ENCODE measurements at regions not wholly inside any gene's neighbourhood (a gene's known extent, or its start where the extent isn't known, plus 50 kb on each side); places are given as distances from the start of the nearest gene placed in this dataset.

GRCh38 chr3:147129665-147130064, 276.7 kb downstream of the ZIC4 start:
- intact Hi-C loops (cut with micrococcal nuclease; ENCODE audit: unreplicated experiment) (no loop called here), in situ Hi-C loops (cut with MboI) (no loop called here)
- Histone ChIP-seq H3K27me3 (replicated peaks in 1 of 2; ENCODE audit: control insufficient read depth in 2 of 2, insufficient read depth in 2 of 2, low read length in 1 of 2) (no peaks in the 10 kb centered on the region), H4K20me1 (ENCODE audit: control insufficient read depth, insufficient read depth) (no peaks in the 10 kb centered on the region), H3K36me3 (ENCODE audit: control insufficient read depth in 2 of 2, insufficient read depth in 2 of 2, low read length in 1 of 2) (no peaks in the 10 kb centered on the region), H3K4me3 (no peak overlapping the region), H3K79me2 (ENCODE audit: control insufficient read depth, insufficient read depth, low read length) (no peaks in the 10 kb centered on the region), H3K27ac (ENCODE audit: control insufficient read depth, insufficient read depth) (no peak overlapping the region), H3K4me1 (ENCODE audit: control insufficient read depth, insufficient read depth, low read length) (no peaks in the 10 kb centered on the region), H3K4me2 (ENCODE audit: control insufficient read depth, insufficient read depth) (no peak overlapping the region), H2AFZ (ENCODE audit: control insufficient read depth, low read depth, low read length) (no peak overlapping the region), H3K9ac (ENCODE audit: control insufficient read depth, insufficient read depth, low read length) (no peak overlapping the region), H3K9me3 (replicated peaks; ENCODE audit: control insufficient read depth, insufficient read depth, low read length) (no peaks in the 10 kb centered on the region)
- 27% methylated on average over 8 of the region's 8 CpGs for WGBS (ENCODE audit: insufficient coverage, insufficient replicate concordance, low lambda C conversion rate, missing lambda C conversion rate)
- SMC1A ChIA-PET (ENCODE audit: uncharacterized antibody, unreplicated experiment) = interaction anchor here (0.8 kb wide), 1 partner anchor 9 kb away, joined by 5 read pairs; no protein-coding TSS in a partner anchor
- POLR2A ChIA-PET = no interaction called here
- FAIRE-seq = no peak
- no peak for DNase-seq (ENCODE audit: low read depth, low spot score)
- RAD21 ChIA-PET (ENCODE audit: unreplicated experiment) = no interaction called here
- no peak for TF ChIP-seq ZNF217 (IDR thresholded peaks at IDR 0.05)
- TF ChIP-seq CHD2 (IDR thresholded peaks at IDR 0.05; ENCODE audit: borderline replicate concordance, low read depth, low read length) = no peak
- TF ChIP-seq SMAD5 (IDR thresholded peaks at IDR 0.05; ENCODE audit: low read depth) = no peak
- TF ChIP-seq CHD4 (IDR thresholded peaks at IDR 0.05) = no peak
- TF ChIP-seq KAT2A (conservative IDR thresholded peaks at IDR 0.05; ENCODE audit: control insufficient read depth, low read depth, low read length) = no peak
- no peak for ATAC-seq
- CTCF ChIA-PET = interaction anchor here (1.2 kb wide), 1 partner anchor 11 kb away, joined by 3 read pairs; no protein-coding TSS in a partner anchor
- BruUV-seq (replicated peaks) = no TSS peak

GRCh38 chr3:147122350-147122749, 284.0 kb downstream of the ZIC4 start:
- H3K27ac ChIP-seq (ENCODE audit: control insufficient read depth, insufficient read depth) = no peak overlapping the region
- no peaks in the 10 kb centered on the region for H4K20me1 ChIP-seq (ENCODE audit: control insufficient read depth, insufficient read depth)
- no peaks in the 10 kb centered on the region for H3K36me3 ChIP-seq (ENCODE audit: control insufficient read depth in 2 of 2, insufficient read depth in 2 of 2, low read length in 1 of 2)
- no peaks in the 10 kb centered on the region for H3K4me1 ChIP-seq (ENCODE audit: control insufficient read depth, insufficient read depth, low read length)
- RAD21 ChIA-PET (ENCODE audit: unreplicated experiment) = no interaction called here
- H3K4me3 ChIP-seq = no peak overlapping the region
- no peaks in the 10 kb centered on the region for H3K27me3 ChIP-seq (replicated peaks in 1 of 2; ENCODE audit: control insufficient read depth in 2 of 2, insufficient read depth in 2 of 2, low read length in 1 of 2)
- H3K9me3 ChIP-seq (replicated peaks; ENCODE audit: control insufficient read depth, insufficient read depth, low read length) = no peaks in the 10 kb centered on the region
- SMC1A ChIA-PET (ENCODE audit: uncharacterized antibody, unreplicated experiment) = interaction anchor here (0.6 kb wide), 1 partner anchor 110 kb away, joined by 5 read pairs; no protein-coding TSS in a partner anchor
- H2AFZ ChIP-seq (ENCODE audit: control insufficient read depth, low read depth, low read length) = no peak overlapping the region
- no TSS peak for BruUV-seq (replicated peaks)
- POLR2A ChIA-PET = no interaction called here
- H3K79me2 ChIP-seq (ENCODE audit: control insufficient read depth, insufficient read depth, low read length) = no peaks in the 10 kb centered on the region
- intact Hi-C loops (cut with micrococcal nuclease; ENCODE audit: unreplicated experiment) (no loop called here), in situ Hi-C loops (cut with MboI) (no loop called here)
- WGBS (ENCODE audit: insufficient coverage, insufficient replicate concordance, low lambda C conversion rate, missing lambda C conversion rate) = 0% methylated on average over 1 of the region's 1 CpG
- DNase-seq (ENCODE audit: low read depth, low spot score) (no peak), ATAC-seq (no peak), FAIRE-seq (no peak)
- CTCF ChIA-PET = no interaction called here
- H3K9ac ChIP-seq (ENCODE audit: control insufficient read depth, insufficient read depth, low read length) = no peak overlapping the region
- H3K4me2 ChIP-seq (ENCODE audit: control insufficient read depth, insufficient read depth) = no peak overlapping the region
- TF ChIP-seq RBBP5 (conservative IDR thresholded peaks at IDR 0.05) (no peak), PKNOX1 (IDR thresholded peaks at IDR 0.05) (no peak), IRF4 (IDR thresholded peaks at IDR 0.05; ENCODE audit: low read depth, low read length) (no peak), STAT3 (IDR thresholded peaks at IDR 0.05; ENCODE audit: low read depth, low read length) (no peak), ZZZ3 (IDR thresholded peaks at IDR 0.05; ENCODE audit: control insufficient read depth, insufficient read length, low read depth) (no peak), NFYB (IDR thresholded peaks at IDR 0.05; ENCODE audit: insufficient read depth, low read depth, low read length) (no peak), SPI1 (IDR thresholded peaks at IDR 0.05; ENCODE audit: borderline replicate concordance, insufficient read depth, low read depth, low read length) (no peak), ZSCAN29 (IDR thresholded peaks at IDR 0.05) (no peak), GATAD2B (conservative IDR thresholded peaks at IDR 0.05; ENCODE audit: low read depth) (no peak), SREBF2 (IDR thresholded peaks at IDR 0.05; ENCODE audit: low read length) (no peak), CBFB (IDR thresholded peaks at IDR 0.05; ENCODE audit: low read depth) (no peak)
- TF ChIP-seq, protein P1, sequence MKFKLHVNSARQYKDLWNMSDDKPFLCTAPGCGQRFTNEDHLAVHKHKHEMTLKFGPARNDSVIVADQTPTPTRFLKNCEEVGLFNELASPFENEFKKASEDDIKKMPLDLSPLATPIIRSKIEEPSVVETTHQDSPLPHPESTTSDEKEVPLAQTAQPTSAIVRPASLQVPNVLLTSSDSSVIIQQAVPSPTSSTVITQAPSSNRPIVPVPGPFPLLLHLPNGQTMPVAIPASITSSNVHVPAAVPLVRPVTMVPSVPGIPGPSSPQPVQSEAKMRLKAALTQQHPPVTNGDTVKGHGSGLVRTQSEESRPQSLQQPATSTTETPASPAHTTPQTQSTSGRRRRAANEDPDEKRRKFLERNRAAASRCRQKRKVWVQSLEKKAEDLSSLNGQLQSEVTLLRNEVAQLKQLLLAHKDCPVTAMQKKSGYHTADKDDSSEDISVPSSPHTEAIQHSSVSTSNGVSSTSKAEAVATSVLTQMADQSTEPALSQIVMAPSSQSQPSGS (IDR thresholded peaks at IDR 0.05; ENCODE audit: low read length) = no peak
- TF ChIP-seq, protein P2, sequence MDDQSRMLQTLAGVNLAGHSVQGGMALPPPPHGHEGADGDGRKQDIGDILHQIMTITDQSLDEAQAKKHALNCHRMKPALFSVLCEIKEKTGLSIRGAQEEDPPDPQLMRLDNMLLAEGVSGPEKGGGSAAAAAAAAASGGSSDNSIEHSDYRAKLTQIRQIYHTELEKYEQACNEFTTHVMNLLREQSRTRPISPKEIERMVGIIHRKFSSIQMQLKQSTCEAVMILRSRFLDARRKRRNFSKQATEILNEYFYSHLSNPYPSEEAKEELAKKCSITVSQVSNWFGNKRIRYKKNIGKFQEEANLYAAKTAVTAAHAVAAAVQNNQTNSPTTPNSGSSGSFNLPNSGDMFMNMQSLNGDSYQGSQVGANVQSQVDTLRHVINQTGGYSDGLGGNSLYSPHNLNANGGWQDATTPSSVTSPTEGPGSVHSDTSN (IDR thresholded peaks at IDR 0.05; ENCODE audit: insufficient replicate concordance, low read depth, low read length) = no peak
